ENCODE measurements at regions not wholly inside any gene's neighbourhood (a gene's known extent, or its start where the extent isn't known, plus 50 kb on each side); places are given as distances from the start of the nearest gene placed in this dataset.
"Not testable (repeated sequence)": the region's sequence is repeated elsewhere in the genome, so short reads cannot be mapped to it uniquely, and the experiment has no call there.

- no peak for DNase-seq (ENCODE audit: low spot score)
These were observed 584.8 kb downstream of the HINT1 start for GRCh38 chr5:130580264-130580663.

GRCh38 chr5:130578354-130578753 lies 586.7 kb downstream of the HINT1 start:
- peak; percentile 10 for DNase-seq (ENCODE audit: low spot score)

- no peak for DNase-seq (ENCODE audit: low spot score)
These were observed 594.0 kb downstream of the HINT1 start for GRCh38 chr5:130571076-130571475.

GRCh38 chr5:130568791-130569190 lies 596.3 kb downstream of the HINT1 start:
- DNase-seq (ENCODE audit: low spot score), result no peak

- DNase-seq (ENCODE audit: low spot score), result no peak
These were observed 609.6 kb downstream of the HINT1 start for GRCh38 chr5:130555429-130555828.

- DNase-seq (ENCODE audit: low spot score), result no peak
These were observed 614.5 kb downstream of the HINT1 start for GRCh38 chr5:130550562-130550928.

GRCh38 chr5:130549884-130550561 lies 615.0 kb downstream of the HINT1 start:
- no peak for DNase-seq (ENCODE audit: low spot score)

- DNase-seq (ENCODE audit: low spot score), result no peak
These were observed 618.8 kb downstream of the HINT1 start for GRCh38 chr5:130546211-130546610.

- no peak for DNase-seq (ENCODE audit: low spot score)
These were observed 619.8 kb downstream of the HINT1 start for GRCh38 chr5:130545291-130545690.

GRCh38 chr5:130541617-130542221 lies 623.3 kb downstream of the HINT1 start:
- DNase-seq (ENCODE audit: low spot score), result no peak

GRCh38 chr5:130536691-130537090 lies 628.4 kb downstream of the HINT1 start:
- no peak for DNase-seq (ENCODE audit: low spot score)

- DNase-seq (ENCODE audit: low spot score), result no peak
These were observed 628.5 kb downstream of the CHSY3 start for GRCh38 chr5:130532786-130533185.

- DNase-seq (ENCODE audit: low spot score), result no peak
These were observed 625.5 kb downstream of the CHSY3 start for GRCh38 chr5:130529511-130530485.

GRCh38 chr5:130529111-130529510 lies 624.8 kb downstream of the CHSY3 start:
- DNase-seq (ENCODE audit: low spot score), result no peak

GRCh38 chr5:130528474-130528873 lies 624.2 kb downstream of the CHSY3 start:
- DNase-seq (ENCODE audit: low spot score), result no peak

- DNase-seq (ENCODE audit: low spot score), result no peak
These were observed 622.4 kb downstream of the CHSY3 start for GRCh38 chr5:130526708-130527107.

- peak; percentile 12 for DNase-seq (ENCODE audit: low spot score)
These were observed 615.9 kb downstream of the CHSY3 start for GRCh38 chr5:130520211-130520610.

- DNase-seq (ENCODE audit: low spot score), result no peak
These were observed 610.9 kb downstream of the CHSY3 start for GRCh38 chr5:130514984-130515690.

- no peak for DNase-seq (ENCODE audit: low spot score)
These were observed 598.4 kb downstream of the CHSY3 start for GRCh38 chr5:130502702-130503101.

GRCh38 chr5:130501151-130501865 lies 597.0 kb downstream of the CHSY3 start:
- no peak for DNase-seq (ENCODE audit: low spot score)

- not testable (repeated sequence) for DNase-seq (ENCODE audit: low spot score)
These were observed 596.2 kb downstream of the CHSY3 start for GRCh38 chr5:130500495-130500894.
